IMR-90 (cell line): ENCODE measurements at regions not wholly inside any gene's neighbourhood (a gene's known extent, or its start where the extent isn't known, plus 50 kb on each side); places are given as distances from the start of the nearest gene placed in this dataset.

ENCODE experiments used
- ATAC-seq: fragments of 200-7000 bp; cut with Tn5 transposase; 2 replicates; pipeline ENCODE4 v1.9.1; 2020; ENCODE audit warnings: low read depth, mild to moderate bottlenecking, moderate library complexity
- BruUV-seq: library from RNA; stranded (reverse); fragments of 400-500 nt; replicated peaks from 2 replicates; lab custom pipeline; 2021; lab: Mats Ljungman, UMichigan
- CTCF ChIA-PET: fragments of 300-600 bp; formaldehyde crosslinking; extraction: SDS; loops from one replicate; lab custom pipeline; 2021; ENCODE audit warnings: antibody characterized with exemption; lab: Yijun Ruan, JAX
- POLR2A ChIA-PET: fragments of 300-600 bp; sonication (Branson Sonifier 250); formaldehyde crosslinking; loops from one replicate; lab custom pipeline; 2022; ENCODE audit warnings: antibody characterized with exemption; ENCODE audit not compliant: unreplicated experiment; lab: Charles Lee
- DNase-seq: peaks from one replicate; pipeline ENCODE4 v3.0.0; 2013
- H2AFZ ChIP-seq: replicated peaks from 2 replicates; pipeline ENCODE3; 2013; ENCODE audit warnings: low read length, mild to moderate bottlenecking; ENCODE audit not compliant: poor library complexity
- H2AK5ac ChIP-seq: 2 replicates; pipeline ENCODE4 v1.6.1; 2013; ENCODE audit warnings: low read depth, low read length, inconsistent platforms
- H2AK9ac ChIP-seq: replicated peaks from 2 replicates; pipeline ENCODE3; 2013; ENCODE audit warnings: mild to moderate bottlenecking, low read depth, low read length, moderate library complexity; ENCODE audit not compliant: poor library complexity
- H2BK120ac ChIP-seq: 2 replicates; pipeline ENCODE4 v1.6.1; 2013; ENCODE audit warnings: low read depth, low read length, inconsistent platforms
- H2BK15ac ChIP-seq: 3 replicates; pipeline ENCODE4 v1.6.1; 2013; ENCODE audit warnings: low read depth, low read length, inconsistent platforms
- H2BK20ac ChIP-seq: 2 replicates; pipeline ENCODE4 v1.6.1; 2013; ENCODE audit warnings: low read depth, mild to moderate bottlenecking, inconsistent platforms, low read length, moderate library complexity
- H2BK5ac ChIP-seq: 2 replicates; pipeline ENCODE4 v1.6.1; 2013; ENCODE audit warnings: mild to moderate bottlenecking, low read depth, low read length, inconsistent platforms; ENCODE audit not compliant: poor library complexity, severe bottlenecking
- H3K14ac ChIP-seq: replicated peaks from 2 replicates; pipeline ENCODE4 v1.6.1; 2013; ENCODE audit warnings: low read depth, low read length, inconsistent platforms
- H3K18ac ChIP-seq: 2 replicates; pipeline ENCODE4 v1.6.1; 2013; ENCODE audit warnings: low read depth, low read length, control low read depth
- H3K23ac ChIP-seq: 2 replicates; pipeline ENCODE4 v1.6.1; 2013; ENCODE audit warnings: low read depth, low read length, inconsistent platforms
- H3K27ac ChIP-seq: 2 replicates; pipeline ENCODE4 v1.5.1; 2013; ENCODE audit warnings: mild to moderate bottlenecking, control low read depth, low read length; ENCODE audit not compliant: insufficient read depth
- H3K27me3 ChIP-seq: 2 replicates; pipeline ENCODE4 v1.6.1; 2013; ENCODE audit warnings: low read length; ENCODE audit not compliant: control insufficient read depth, insufficient read depth
- H3K36me3 ChIP-seq: 2 replicates; pipeline ENCODE4 v1.6.1; 2013; ENCODE audit warnings: low read length, mixed read lengths; ENCODE audit not compliant: control insufficient read depth, insufficient read depth
- H3K4ac ChIP-seq: 2 replicates; pipeline ENCODE4 v1.6.1; 2013; ENCODE audit warnings: low read depth, low read length, inconsistent platforms
- H3K4me1 ChIP-seq: 2 replicates; pipeline ENCODE4 v1.6.1; 2013; ENCODE audit warnings: low read length, mixed read lengths; ENCODE audit not compliant: control insufficient read depth, insufficient read depth
- H3K4me2 ChIP-seq: 2 replicates; pipeline ENCODE4 v1.6.1; 2013; ENCODE audit warnings: low read depth, mild to moderate bottlenecking, control low read depth, low read length, moderate library complexity
- H3K4me3 ChIP-seq: 2 replicates; pipeline ENCODE4 v1.5.1; 2013; ENCODE audit warnings: low read depth, mild to moderate bottlenecking, control low read depth, low read length, moderate library complexity; ENCODE audit not compliant: insufficient read depth
- H3K56ac ChIP-seq: 2 replicates; pipeline ENCODE4 v1.6.1; 2013; ENCODE audit warnings: low read length, inconsistent platforms; ENCODE audit not compliant: insufficient read depth; ENCODE audit errors: extremely low read depth
- H3K79me1 ChIP-seq, 2 experiments: 2 replicates each; pipeline ENCODE4 v1.6.1; 2013; ENCODE audit warnings: low read length in 2 of 2, inconsistent platforms in 1 of 2, low read depth in 1 of 2
- H3K9ac ChIP-seq: 2 replicates; pipeline ENCODE4 v1.6.1; 2013; ENCODE audit warnings: low read depth, low read length, control low read depth
- H3K9me1 ChIP-seq: 2 replicates; pipeline ENCODE4 v1.6.1; 2013; ENCODE audit warnings: low read length, inconsistent platforms; ENCODE audit not compliant: insufficient read depth
- H3K9me3 ChIP-seq: 2 replicates; pipeline ENCODE4 v1.6.1; 2013; ENCODE audit warnings: low read length; ENCODE audit not compliant: control insufficient read depth, insufficient read depth
- H4K20me1 ChIP-seq: 2 replicates; pipeline ENCODE4 v1.6.1; 2013; ENCODE audit warnings: low read length, inconsistent platforms; ENCODE audit not compliant: insufficient read depth
- H4K5ac ChIP-seq: 2 replicates; pipeline ENCODE4 v1.6.1; 2013; ENCODE audit warnings: mild to moderate bottlenecking, low read depth, low read length, control low read depth
- H4K8ac ChIP-seq, 2 experiments: 2 replicates each; pipeline ENCODE4 v1.6.1; 2013; ENCODE audit warnings: low read depth in 2 of 2, low read length in 2 of 2, control low read depth in 1 of 2, inconsistent platforms in 1 of 2
- H4K91ac ChIP-seq: 2 replicates; pipeline ENCODE4 v1.6.1; 2013; ENCODE audit warnings: low read depth, low read length, inconsistent platforms; ENCODE audit not compliant: insufficient read depth
- CEBPB ChIP-seq: IDR thresholded peaks from 2 replicates; pipeline ENCODE4 v1.6.1; 2012; ENCODE audit warnings: low read depth, low read length, improper control_type of control experiment
- FOS ChIP-seq: fragments of 150-350 bp; IDR thresholded peaks from 2 replicates; pipeline ENCODE4 v1.6.1; 2016; ENCODE audit warnings: low read depth, low read length
- RCOR1 ChIP-seq: IDR thresholded peaks from 2 replicates; pipeline ENCODE4 v1.6.1; 2012; ENCODE audit warnings: mild to moderate bottlenecking, low read length, improper control_type of control experiment; ENCODE audit not compliant: insufficient replicate concordance
- WGBS, 2 experiments: methylation state at CpG; one replicate each; pipeline versions ENCODE4 v1.1.5 to v1.1.7; 2013; ENCODE audit warnings: missing lambda C conversion rate in 2 of 2; ENCODE audit not compliant: insufficient read length in 1 of 2; ENCODE audit errors: extremely low coverage in 2 of 2; 5-methylcytosine and 5-hydroxymethylcytosine counted together
- dilution Hi-C: fragments of 300-500 bp; cut with HindIII; formaldehyde crosslinking; loops from one replicate; pipeline ENCODE4 v1.14.3; 2018; ENCODE audit warnings: low sequenced_read_pairs; ENCODE audit not compliant: unreplicated experiment
- in situ Hi-C: fragments of 300-500 bp; cut with MboI; formaldehyde crosslinking; loops from 3 replicates; pipeline ENCODE4 v1.14.3; 2019; ENCODE audit warnings: low sequenced_read_pairs, inconsistent platforms, mixed read lengths
- intact Hi-C: fragments of 100-400 bp; cut with micrococcal nuclease; formaldehyde crosslinking; loops from 2 replicates; pipeline ENCODE4 v1.10.0; 2022

GRCh38 chr2:118388771-118389170 is 300.5 kb downstream of the INSIG2 start:
- no peak overlapping the region for H3K56ac ChIP-seq
- WGBS, 2 experiments = no CpG with 5 or more reads among the region's 2 CpGs
- no peak overlapping the region for H2BK5ac ChIP-seq
- no TSS peak for BruUV-seq
- no peak overlapping the region for H3K9ac ChIP-seq
- H3K27ac ChIP-seq = no peak overlapping the region; the same call in 1 of the 2 replicates
- H3K4me3 ChIP-seq = no peak overlapping the region
- H3K36me3 ChIP-seq = no peaks in the 10 kb centered on the region
- no peak overlapping the region for H2AK5ac ChIP-seq
- no peaks in the 10 kb centered on the region for H3K9me3 ChIP-seq
- no peak overlapping the region for H2BK120ac ChIP-seq
- intact Hi-C loops = no loop called here
- H2BK15ac ChIP-seq = no peak overlapping the region
- ChIA-PET CTCF (no interaction called here), POLR2A (no interaction called here)
- no peak overlapping the region for H3K18ac ChIP-seq
- TF ChIP-seq CEBPB (0 out of 2 replicates have a peak, but pooled peaks have one; percentile 26), RCOR1 (no peak), FOS (0 out of 2 replicates have a peak, but pooled peaks have one; percentile 11)
- in situ Hi-C loops = no loop called here
- H3K4ac ChIP-seq = no peak overlapping the region
- dilution Hi-C loops = no loop called here
- H4K5ac ChIP-seq = no peak overlapping the region
- no peak overlapping the region for H4K91ac ChIP-seq
- no peak overlapping the region for H2AK9ac ChIP-seq
- no peak overlapping the region for H3K14ac ChIP-seq
- no peaks in the 10 kb centered on the region for H4K20me1 ChIP-seq
- H3K79me1 ChIP-seq = no peaks in the 10 kb centered on the region
- peak; percentile 46; the same call in 1 of the 2 replicates for ATAC-seq
- no peak overlapping the region for H4K8ac ChIP-seq
- H3K4me2 ChIP-seq = no peak overlapping the region
- no peak overlapping the region for H2AFZ ChIP-seq
- peaks cover 5% of the 10 kb centered on the region; the same call in 1 of the 2 replicates for H3K9me1 ChIP-seq
- H3K4me1 ChIP-seq = peaks cover 6% of the 10 kb centered on the region
- no peak overlapping the region for H2BK20ac ChIP-seq
- no peaks in the 10 kb centered on the region for H3K27me3 ChIP-seq
- peak; percentile 74 for DNase-seq
- no peak overlapping the region for H3K23ac ChIP-seq
